ENCODE measurements at regions not wholly inside any gene's neighbourhood (a gene's known extent, or its start where the extent isn't known, plus 50 kb on each side); places are given as distances from the start of the nearest gene placed in this dataset.

DNA sequence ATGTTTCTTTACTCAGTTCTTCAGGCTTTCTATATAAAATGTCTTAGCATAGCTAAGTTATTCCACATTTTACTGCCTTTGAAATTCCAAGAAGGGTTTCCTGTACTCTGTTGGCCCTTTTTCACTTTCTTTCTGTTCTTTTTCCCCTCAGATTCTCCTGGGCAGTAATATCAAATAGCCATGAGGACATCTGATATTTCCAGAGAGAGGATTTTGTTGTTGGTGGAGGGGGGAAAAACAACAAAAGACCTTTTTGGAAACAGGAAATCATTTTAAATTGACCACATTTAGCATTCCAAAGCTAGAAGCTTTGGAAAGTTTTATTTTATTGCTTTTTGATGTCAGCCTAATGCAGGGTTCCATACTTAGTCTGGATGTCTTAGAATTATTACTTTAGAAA lies 445.4 kb downstream of the GJA1 start:
- TF ChIP-seq CTCF (IDR thresholded peaks at IDR 0.05): no peak
- DNase-seq (no peak), ATAC-seq (no peak)
- Histone ChIP-seq H3K27me3 (no peaks in the 10 kb centered on the region), H3K36me3 (no peaks in the 10 kb centered on the region), H3K4me1 (no peaks in the 10 kb centered on the region), H3K4me3 (no peak overlapping the region), H3K9me3 (peaks cover 0 to 1% of the 10 kb centered on the region in 2 donors), H3K27ac (no peak overlapping the region)
- intact Hi-C loops (cut with DNase I): no loop called here

GRCh38 chr6:121881974-121882667 lies 446.7 kb downstream of the GJA1 start:
- no peak for ATAC-seq
- no peaks in the 10 kb centered on the region for H3K4me1 ChIP-seq
- no peak for TF ChIP-seq CTCF (IDR thresholded peaks at IDR 0.05)
- H3K27me3 ChIP-seq: no peaks in the 10 kb centered on the region
- no peaks in the 10 kb centered on the region for H3K9me3 ChIP-seq
- intact Hi-C loops (cut with DNase I): no loop called here
- no peak for DNase-seq
- no peaks in the 10 kb centered on the region for H3K36me3 ChIP-seq
- no peak overlapping the region for H3K27ac ChIP-seq
- no peak overlapping the region for H3K4me3 ChIP-seq

- Histone ChIP-seq H3K9me3 (no peaks in the 10 kb centered on the region), H3K36me3 (no peaks in the 10 kb centered on the region), H3K27me3 (no peaks in the 10 kb centered on the region), H3K4me3 (no peak overlapping the region), H3K4me1 (no peaks in the 10 kb centered on the region), H3K27ac (no peak overlapping the region)
- ATAC-seq (no peak), DNase-seq (no peak)
- TF ChIP-seq CTCF (IDR thresholded peaks at IDR 0.05): no peak
- intact Hi-C loops (cut with DNase I): no loop called here
These were observed 448.6 kb downstream of the GJA1 start for GRCh38 chr6:121884091-121884490.

GRCh38 chr6:121884620-121885019 lies 449.2 kb downstream of the GJA1 start:
- no peak for TF ChIP-seq CTCF (IDR thresholded peaks at IDR 0.05)
- no peak overlapping the region for H3K4me3 ChIP-seq
- H3K36me3 ChIP-seq: no peaks in the 10 kb centered on the region
- no peaks in the 10 kb centered on the region for H3K4me1 ChIP-seq
- no peak overlapping the region for H3K27ac ChIP-seq
- peak; percentile 10 for ATAC-seq
- DNase-seq: no peak
- no peaks in the 10 kb centered on the region for H3K9me3 ChIP-seq
- intact Hi-C loops (cut with DNase I): no loop called here
- H3K27me3 ChIP-seq: no peaks in the 10 kb centered on the region

DNA sequence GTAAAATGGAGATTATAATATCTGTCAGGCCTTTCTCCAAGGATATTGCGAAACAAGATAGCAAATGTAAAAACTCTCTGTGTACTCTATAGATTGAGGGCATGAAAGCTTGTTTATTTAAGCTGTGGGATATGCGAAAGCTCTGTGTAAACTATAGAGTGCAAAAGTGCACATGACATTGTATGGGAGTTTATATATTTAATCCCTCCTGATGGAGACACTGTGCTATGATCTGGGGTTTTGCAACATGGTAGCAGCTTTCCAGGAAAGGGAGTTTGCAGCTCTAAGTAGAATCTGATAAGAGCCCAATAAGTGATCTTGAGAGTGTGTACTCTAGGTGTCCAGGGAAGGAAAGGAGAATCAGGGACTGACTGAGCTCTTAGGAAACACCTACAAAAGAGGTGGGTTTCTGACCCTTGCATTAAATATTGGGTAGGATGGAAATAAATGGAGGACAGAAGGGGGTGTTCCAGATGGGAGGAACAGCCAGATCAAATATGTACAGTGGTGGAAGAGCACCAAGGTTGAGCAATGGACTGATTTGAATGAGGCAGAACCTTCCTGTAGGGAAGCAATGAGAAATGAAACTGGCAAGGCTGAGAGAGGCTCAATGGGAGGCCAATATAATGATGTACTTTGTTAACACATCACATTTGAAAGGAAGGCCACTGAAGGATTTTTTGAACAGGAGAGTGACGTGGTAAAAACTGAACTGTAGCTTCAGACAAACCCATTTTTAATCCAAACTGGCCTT lies 450.1 kb downstream of the GJA1 start:
- no peak overlapping the region for H3K27ac ChIP-seq

More for the DNA sequence above, 450.1 kb downstream of the GJA1 start:
- ATAC-seq (peak; percentile 91), DNase-seq (peak in 2 of 4 donors; percentile 20 to 44)
- no peaks in the 10 kb centered on the region for H3K9me3 ChIP-seq
- no peaks in the 10 kb centered on the region for H3K36me3 ChIP-seq
- H3K4me1 ChIP-seq: no peaks in the 10 kb centered on the region
- no peaks in the 10 kb centered on the region for H3K27me3 ChIP-seq
- TF ChIP-seq CTCF (IDR thresholded peaks at IDR 0.05): no peak
- H3K4me3 ChIP-seq: no peak overlapping the region
- intact Hi-C loops (cut with DNase I): no loop called here

Data from left lung (tissue), 4 donors.